HuH-7.5 (cell line): ENCODE measurements at regions not wholly inside any gene's neighbourhood (a gene's known extent, or its start where the extent isn't known, plus 50 kb on each side); places are given as distances from the start of the nearest gene placed in this dataset.

Source experiments
- DNase-seq: peaks from one replicate; pipeline ENCODE4 v3.0.0; 2011; ENCODE audit warnings: low spot score

DNA sequence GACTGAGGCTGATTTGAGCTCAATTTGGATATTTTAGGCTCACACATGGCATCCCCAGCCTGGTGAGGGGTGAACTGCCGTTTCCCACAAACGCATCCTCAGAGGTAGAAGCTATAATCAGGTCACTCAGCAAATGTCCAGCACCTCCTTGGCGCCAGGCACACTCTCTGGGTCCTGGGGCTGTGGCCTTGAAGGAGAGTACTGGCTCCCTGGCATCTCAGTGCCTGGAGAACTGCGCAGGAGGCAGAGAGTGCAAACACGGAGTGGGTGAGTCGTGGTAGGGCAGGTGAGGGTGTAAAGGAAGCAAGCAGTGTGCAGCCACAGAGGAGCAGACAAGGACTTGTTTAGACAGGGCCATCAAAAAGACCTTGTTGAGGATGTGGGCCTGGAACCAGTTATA is 224.0 kb upstream of the ZNF32 start:
- no peak for DNase-seq

DNA sequence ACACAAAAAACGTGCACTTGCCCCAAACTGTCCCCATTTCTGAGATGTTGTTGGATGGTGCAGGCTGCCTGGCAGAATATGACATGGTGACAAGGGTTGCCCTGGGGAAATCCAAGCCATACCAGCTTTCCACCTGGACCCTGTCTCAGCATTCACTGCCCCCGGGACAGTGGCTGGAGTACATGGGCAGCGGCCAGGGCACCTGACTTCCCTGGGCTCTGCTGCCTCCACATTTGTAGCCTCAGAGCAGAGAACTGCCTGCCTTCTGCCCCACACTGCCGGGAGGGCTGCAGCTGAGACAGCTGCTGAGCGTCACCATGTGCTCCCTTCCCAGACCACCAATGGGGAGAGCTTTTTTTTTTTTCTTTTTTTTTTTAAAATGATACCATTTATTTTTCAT is 222.9 kb upstream of the ZNF32 start:
- no peak for DNase-seq

DNA sequence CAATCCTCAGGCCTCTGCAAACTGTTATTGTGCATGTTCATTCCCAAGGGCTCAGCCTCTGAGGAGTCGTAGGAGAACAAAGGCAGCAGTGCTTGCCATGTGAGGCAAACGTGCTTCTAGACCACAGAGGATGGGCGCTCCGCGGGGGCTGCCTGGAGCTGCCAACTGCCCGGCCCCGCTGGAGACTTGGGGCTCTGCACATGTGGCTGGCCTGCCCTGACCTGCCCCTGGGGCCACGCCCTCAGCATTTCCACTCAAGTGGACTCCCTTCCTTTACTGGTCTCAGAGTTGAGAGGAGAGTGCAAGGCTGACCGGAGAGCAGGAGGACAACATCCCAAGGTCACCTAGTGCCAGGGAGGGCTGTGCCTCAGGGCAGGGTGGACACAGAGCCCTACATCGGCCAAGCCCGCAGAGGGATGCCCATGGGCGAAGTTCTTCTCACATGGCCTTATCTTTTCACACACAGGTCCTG is 222.3 kb upstream of the ZNF32 start:
- no peak for DNase-seq

DNA sequence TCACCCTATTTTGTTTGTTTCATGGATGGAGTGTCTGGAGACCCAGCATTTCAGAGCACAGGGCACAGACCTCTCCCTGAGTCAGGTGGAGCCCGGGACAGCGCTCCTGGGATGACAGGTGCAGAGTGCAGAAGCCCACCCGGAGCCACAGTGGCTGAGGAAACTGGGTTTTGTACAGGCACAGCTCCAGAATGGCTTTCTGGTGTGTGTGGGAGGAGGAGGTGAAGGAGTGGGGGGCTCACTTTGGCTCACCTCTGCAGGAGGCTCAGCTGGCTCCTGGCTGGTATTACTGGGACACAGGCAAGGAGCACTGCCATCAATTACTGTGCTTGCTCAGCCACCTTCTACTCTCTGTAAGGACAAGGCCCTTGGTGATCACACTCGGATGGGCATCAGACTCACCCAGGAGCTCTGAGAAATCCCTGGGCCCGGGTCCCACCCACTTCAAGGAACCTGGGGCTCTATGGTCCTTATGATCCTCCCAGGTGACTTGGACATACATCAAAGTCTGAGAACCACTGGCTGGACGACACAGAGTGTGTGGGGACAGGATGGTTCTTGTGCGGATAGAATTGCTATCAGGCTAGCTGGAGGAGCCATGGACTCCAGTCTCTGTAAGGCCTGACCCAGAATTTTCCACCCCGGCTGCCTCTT is 221.1 kb upstream of the ZNF32 start:
- DNase-seq, result no peak

DNA sequence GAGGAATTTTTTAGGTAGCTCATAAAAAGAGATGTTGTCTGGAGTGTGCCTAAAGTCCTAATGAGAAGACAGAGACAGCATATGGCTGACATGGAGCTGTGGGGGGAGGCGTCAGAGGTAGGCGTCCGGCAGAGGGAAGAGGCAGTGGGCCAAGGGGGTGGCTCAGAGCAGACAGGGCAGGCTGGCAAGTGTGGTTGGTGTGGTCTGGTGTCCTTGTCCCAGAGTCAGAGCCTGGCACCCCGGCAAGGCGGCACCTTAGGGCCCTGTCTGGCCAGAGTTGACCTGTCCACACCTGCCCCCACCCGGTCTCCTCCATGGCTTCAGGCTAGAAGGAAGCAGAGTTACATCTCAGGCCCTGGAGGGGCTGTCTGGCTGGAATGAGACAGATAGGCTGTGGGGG is 220.3 kb upstream of the ZNF32 start:
- DNase-seq, result no peak

DNA sequence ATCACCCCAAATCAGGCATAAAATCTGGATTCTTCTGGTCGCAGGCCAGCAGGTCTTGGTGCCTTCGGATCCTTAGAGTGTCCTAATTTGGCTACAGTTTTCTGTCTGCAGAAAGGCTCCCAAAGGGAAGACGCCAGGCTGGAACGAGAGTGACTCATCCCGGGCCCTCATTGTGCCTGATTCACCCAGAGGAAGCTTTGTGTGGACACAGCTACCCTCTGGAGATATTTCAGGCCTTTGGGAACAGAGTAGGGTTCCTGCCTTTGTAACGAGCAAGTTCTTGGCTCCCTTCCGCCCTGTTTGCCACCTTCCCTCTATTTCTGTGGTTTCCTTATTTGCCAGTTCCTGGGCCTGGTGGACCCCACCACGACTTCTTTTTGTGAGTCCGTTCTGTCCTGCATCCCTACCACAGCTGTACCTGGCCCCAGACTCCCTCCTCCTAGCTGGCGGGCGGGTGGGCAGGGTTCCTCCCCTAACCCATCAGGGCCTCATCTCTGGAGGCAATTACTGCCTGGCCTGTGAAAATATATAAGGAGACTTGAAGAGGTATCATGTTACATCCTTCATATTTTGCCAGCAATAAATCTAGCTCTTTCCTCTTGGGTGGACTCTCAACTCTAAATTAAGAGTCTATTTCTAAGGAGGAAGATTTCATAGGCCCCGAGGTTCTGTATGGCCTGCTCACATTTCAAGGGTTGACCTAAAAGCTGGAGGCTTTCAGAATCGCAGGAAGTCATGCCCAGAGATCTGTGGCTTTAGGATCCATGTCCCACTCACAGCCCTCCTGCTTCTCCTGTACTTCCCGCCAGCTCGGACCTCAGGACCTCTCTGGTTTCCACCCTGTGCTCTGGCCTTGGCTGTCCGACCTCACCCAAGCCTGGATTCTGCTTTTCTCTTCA is 219.2 kb upstream of the ZNF32 start:
- no peak for DNase-seq

DNA sequence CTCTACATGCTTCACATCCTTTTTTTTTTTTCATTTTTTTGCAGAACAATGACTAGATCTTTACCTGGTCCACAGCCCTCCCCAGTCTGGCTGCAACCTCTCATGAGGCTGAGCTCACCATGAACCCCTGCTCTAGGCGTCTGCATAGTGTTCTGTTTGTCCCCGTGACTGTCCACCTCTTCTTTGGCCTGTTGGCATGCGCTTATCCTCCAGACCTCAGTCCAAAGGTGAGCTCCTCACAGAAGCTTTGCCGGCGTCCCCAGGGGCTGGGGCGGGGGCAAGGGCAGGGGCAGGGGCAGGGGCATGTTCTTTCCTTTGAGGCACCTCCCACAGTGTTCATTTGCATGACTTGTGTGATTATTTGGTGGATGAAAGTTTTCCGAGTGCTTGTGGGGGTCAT is 218.4 kb upstream of the ZNF32 start:
- DNase-seq, result no peak

DNA sequence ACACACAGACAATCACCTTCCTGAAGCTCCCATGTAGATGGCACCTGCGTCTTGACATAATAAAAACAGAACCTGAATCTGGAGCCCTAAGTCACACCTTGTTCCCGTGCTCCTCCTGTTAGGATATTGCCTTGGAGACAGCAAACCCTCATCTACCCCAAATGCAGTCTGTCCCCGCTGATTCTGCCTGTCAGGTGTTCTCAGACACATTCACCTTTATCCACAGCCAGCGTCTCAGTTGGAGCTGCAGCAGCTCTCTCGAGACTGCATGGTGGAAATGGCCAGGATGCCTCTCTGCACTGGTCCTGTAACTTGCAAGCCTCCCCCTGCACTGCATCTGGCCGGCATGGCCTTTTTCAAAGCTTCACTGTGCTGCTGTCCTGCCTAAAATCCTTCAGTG is 218.0 kb upstream of the ZNF32 start:
- DNase-seq, result no peak

DNA sequence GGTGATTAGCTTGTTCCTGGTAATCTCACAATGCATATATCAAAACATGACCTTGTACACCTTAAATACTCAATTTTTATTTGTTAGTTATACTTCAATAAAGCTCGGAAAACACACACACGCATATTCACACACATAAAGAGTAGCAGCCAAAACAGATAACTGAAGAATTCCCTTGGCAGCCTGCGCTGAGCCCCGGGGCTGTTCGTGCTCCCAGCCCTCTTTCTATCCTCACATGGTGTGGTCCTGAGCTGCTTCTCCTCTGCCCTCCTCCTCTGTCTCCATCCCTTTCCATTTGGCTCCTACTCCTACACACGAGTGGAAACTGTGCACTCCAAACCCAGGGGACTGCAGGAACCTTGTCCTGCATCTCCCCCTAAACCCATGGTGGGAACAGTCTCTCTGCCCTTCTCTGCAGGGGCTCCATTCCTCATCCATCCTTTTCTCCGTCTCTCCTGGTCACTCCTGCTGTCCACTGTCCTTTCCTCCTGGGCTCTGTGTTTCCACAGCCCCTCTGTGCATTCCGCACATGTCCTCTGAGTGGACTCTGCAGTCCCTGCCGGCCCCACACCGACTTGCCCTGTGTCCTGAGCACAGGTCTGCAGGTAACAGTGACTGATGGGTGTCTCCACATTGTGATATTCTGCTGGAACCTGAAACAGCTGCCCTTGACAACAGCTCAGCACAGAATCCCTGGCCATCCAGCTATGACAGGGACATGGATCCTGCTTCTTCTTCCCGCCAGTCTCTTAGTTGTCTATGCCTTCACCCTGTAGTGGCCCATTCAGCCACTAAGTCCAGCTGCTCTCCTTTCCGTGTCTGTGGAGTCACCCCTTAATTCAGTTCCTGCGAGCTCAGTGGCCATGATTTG is 216.8 kb upstream of the ZNF32 start:
- no peak for DNase-seq

DNA sequence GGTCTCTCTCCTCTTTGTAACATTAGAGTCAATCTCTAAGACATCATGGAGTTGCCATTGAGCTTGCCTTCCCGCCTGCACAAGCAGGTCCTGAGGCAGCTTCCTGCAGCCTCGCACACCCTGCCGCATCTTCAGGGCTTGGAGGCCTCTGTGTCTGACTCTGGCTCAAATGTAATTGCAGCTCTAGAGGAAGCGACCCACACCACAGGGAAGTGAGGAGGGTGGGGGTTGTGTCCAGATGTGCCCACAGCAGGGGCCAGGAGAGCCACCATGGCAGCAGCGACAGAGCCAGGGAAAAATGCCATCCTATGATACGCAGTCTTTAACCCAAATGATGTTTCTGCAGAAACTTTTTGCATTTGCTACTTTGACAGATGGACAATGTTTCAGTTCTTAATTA is 216.0 kb upstream of the ZNF32 start:
- no peak for DNase-seq

DNA sequence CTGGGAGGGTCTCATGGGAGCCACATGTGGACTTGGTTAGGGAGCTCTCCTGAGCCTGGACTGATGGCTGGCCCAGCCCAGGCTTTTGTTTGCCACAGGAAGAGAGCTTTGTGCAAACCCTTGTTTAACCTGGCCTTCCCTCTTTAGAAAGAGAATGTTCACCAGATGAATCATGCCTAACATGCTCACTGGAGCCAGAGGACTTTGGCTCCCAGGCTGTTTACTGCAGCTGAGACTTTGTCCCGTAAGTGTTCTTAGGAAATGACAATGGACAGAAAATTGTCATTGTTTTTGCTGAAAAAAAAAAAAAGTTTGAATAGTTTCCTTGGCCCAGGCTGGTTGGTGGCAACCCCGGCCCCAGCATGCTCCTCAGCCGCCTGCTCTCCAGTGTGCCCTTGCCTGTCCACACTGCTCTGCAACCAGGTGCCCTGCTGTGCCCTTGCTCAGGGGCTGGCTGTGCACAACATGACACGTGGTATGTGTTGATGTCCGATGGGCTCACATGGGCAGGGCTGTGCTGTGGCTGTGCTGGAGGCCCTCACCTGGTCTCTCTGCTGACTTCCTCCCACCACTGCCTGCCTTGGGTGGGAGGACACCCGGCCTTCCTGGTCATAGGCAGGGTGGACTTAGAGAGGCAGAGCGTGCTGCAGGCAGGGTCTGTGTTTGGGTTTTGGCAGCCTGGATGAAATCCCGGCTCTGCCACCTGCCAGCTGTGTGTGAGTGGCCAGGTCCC is 215.3 kb upstream of the ZNF32 start:
- DNase-seq, result no peak

DNA sequence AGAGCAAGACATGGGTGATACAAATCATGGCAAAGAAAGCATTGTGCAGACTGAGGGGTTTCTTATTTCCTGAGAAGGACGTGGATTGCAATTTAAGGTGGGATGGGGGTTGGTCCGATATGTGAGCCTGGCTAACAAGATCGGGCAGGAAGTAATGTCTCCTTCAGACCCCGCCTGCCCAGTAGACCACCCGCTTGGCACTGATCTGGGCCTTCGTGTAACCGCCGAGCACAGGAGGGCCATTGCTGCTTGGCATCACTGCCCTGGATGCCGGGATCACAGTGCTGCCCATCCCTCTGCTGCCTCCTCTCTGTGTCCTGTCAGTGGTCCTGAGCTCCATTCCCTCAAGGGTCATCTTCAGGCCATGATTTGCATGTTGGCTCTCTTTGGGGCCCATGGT is 214.6 kb upstream of the ZNF32 start:
- DNase-seq, result no peak

DNA sequence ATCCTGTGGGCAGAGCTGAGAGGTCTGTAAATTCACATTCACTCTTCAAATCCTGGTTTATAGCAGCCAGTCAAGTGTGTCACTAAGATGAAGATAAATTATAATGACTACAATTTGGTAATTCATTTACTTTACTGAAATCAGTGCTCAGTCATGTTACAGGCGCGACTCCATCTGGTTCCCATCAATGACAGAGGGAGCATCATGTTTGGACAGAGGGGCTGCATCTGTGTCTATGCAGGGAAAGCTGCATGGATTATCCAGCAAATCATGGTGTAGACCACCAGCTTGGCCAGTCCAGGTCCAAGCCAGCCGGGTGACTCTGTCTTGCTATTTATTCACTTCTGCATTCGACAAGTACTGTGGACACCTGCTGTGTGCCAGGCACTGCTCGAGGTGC is 214.1 kb upstream of the ZNF32 start:
- no peak for DNase-seq

DNA sequence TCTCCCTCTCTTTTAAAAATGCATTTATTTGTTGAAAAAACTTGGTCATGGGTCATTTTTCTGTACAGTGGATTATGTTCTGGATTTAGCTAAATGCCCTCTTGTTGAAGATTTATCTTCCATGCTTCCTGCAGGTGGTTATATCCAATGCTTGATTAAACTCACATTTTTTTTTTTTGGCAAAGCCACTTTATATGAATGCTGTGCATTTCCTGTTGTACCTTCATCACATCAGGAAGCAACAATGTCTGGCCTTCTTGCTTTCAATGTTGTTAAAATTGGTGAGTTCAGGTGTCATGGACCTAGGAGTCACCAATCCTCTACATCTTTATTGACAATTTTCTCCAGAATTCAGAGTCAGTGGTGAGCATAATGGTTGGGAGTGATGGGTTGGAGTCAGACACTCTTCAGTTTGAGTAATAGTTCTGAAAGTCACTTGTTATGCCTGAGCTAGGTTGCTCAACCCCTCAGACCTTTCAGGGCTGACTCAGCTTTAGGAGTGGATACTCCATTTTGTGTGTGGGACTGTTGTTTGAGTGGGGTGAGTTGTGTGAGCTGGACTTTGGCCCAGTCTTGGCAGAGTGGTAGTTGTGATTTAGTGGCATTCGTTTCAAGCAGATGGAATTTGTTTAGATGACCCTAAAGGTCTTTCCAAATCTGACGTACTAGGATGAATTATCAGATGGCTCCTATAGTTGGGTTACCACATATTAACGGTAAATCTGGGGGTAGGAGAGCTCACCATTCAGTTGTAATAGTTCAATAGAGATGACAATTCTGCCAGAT is 213.5 kb upstream of the ZNF32 start:
- DNase-seq, result no peak

DNA sequence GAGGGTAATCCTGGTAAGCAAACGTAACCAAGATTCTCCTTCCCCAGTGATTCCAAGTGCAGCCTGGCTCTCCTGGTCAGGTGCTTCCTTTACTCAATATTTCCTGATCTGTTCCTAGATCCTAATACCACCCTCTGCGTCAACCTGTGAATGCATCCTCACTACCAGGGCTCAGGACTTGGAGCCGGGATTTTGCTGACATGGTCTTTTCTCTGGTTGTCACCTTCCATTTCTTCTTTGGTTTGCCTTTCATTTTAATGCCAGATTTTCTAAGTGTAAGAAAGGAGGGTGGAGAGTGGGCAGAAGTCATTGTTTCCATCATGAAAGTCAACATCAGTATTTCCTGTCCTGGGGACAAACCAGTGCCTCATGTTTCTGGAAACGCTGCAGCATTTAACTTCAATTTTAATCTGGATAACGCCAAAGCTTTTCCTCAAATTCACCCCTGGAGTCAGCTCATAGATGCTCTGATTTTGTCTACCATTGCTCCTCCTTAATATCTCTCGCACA is 210.4 kb upstream of the ZNF32 start:
- DNase-seq, result no peak

DNA sequence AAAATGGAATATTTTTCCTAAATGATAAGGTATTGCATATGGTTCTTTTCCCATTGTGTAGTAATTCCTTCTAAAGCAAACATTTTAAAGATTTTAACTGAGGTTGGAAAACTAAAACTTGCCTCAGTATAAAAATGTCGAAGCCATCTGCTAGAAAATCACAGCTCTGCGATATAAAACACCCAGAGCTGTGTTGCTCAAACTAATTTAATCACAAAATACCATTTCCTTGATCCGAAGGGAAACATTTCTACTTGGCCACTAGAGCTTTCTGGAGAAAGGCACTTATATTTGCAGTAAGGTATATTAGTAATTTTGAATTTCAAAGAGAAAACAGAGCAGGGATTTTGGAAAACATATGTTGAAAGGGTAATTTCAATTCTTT is 209.2 kb upstream of the ZNF32 start:
- no peak for DNase-seq

DNA sequence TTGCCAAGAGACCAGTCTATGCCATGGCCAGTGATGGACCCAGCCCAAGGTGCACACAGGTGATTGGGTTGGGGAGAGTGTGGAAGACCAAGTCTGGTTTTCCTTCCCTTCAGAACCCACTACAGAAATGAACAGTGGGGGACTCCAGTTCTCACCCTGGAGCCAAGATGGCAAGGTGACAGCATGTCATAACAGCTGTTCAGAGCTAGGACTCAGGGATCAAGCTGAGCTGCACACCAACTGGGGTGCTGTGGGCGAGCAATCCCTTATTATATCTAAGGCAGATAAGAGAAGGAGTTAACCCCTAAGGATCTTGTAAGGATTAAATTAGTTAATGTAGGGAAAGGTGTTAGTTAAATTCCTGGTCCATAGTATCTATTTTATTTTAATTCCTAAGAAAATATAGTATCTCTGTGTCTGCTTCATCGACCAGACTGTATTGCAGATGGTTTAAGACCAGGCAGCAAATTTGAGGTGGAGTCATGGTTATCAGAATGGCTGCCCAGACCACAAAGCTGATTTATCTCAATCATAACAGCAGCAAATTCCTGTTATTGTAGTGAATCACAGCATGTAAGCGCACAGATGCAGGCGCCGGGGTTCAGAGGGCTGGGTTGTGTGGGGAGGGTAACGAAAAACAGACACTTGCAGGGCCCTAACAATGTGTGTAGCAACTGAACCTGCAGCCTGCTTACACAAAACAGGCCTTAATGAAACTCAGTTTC is 208.7 kb upstream of the ZNF32 start:
- no peak for DNase-seq

DNA sequence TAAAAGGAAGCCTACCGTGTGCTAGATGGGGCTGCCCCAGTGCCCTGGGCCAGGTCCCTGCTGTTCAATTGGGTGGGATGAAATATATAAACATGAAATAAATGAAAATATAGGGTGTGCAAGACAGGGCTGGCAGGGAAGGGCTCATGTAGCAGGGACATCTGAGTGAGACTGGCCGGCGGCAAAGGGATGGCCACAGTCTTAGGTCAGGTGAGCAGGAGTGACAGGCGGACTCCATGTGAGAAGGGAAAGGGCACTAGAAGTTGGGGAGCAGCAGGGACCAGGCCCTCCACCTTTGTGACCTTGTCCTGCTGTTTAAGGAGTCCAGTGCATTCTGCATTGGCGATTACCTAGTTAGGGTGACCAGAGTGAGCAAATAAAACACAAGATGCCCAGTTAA is 207.6 kb upstream of the ZNF32 start:
- DNase-seq, result no peak

DNA sequence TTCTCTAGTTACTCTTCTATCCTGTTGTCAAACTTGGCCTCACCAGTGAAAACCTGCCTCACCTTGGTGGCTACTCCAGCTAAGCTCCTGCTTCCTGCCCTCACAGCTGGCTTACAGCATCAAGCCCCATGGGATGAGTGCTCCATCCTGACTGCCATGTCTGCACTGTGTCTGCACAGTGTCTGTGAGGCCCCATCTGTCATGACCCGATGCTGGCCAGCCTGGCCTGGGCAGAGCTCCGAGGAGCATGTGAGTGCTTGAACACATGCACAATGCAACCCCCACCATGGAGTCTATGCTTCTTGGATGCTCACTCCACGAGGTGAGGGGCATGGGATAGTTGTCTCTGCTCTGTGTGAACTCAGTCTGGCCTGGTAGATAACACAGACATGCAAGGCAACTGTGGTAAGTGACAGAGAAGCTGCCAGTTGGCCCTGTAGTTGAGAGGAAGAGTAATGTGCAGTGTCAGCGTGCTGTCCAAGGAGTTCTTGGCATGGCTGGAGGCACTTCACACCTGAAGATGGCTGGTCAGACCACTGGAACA is 207.1 kb upstream of the ZNF32 start:
- no peak for DNase-seq

DNA sequence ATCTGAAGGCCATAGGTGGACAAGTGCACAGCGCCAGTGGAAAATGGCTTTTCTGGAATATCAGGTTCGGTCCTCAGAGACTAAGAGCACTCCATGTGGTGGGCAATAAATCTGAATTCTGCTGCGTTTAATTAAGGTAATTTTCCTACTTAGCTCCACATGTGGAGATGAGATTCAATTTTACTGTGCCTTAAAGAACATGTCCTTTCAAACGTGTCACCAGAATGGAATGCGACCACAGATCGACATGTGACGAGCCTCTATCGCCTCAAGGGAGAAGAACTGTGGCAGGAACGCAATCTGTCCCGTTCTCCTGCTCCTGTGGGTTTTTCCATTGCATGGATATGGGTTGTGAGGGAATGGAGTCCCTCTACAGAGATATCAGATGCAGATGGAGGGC is 205.3 kb upstream of the ZNF32 start:
- no peak for DNase-seq
